HepG2 (cell line): ENCODE measurements at regions not wholly inside any gene's neighbourhood (a gene's known extent, or its start where the extent isn't known, plus 50 kb on each side); places are given as distances from the start of the nearest gene placed in this dataset.

Source experiments
- ATAC-seq: fragments of 200-7000 bp; cut with Tn5 transposase; 3 replicates; pipeline ENCODE4 v1.9.1; 2020; ENCODE audit warnings: mild to moderate bottlenecking, moderate library complexity
- BruUV-seq: library from RNA; stranded (reverse); fragments of 400-500 nt; replicated peaks from 2 replicates; lab custom pipeline; 2021; lab: Mats Ljungman, UMichigan
- CTCF ChIA-PET: fragments of 300-600 bp; formaldehyde crosslinking; extraction: SDS; loops from one replicate; lab custom pipeline; 2021; ENCODE audit warnings: low total read pairs, inconsistent platforms, low intra/inter-chr PET ratio; lab: Yijun Ruan, JAX
- POLR2A ChIA-PET: fragments of 350-600 bp; sonication (Branson Sonifier 250); formaldehyde crosslinking; loops from one replicate; lab custom pipeline; 2020; ENCODE audit warnings: antibody characterized with exemption, inconsistent platforms; lab: Yijun Ruan, JAX
- DNase-seq: peaks from one replicate; pipeline ENCODE4 v3.0.0-alpha.2; 2015; ENCODE audit warnings: low spot score
- FAIRE-seq: peaks from 3 replicates; lab custom pipeline; 2011; peaks lifted over from hg19 to GRCh38; lab: Jason Lieb, UNC
- H2AFZ ChIP-seq: one replicate; pipeline ENCODE4 v1.6.1; 2011; ENCODE audit warnings: low read length, inconsistent platforms
- H3K27ac ChIP-seq: fragments of 300-600 bp; 3 replicates; pipeline ENCODE4 v1.8.0; 2011; ENCODE audit warnings: mixed run types, mild to moderate bottlenecking, mixed read lengths, low read length, inconsistent platforms; ENCODE audit not compliant: insufficient read depth; ENCODE audit errors: extremely low read length
- H3K27me3 ChIP-seq, 2 experiments: fragments of 200-600 bp in 1 of 2; 2 replicates in 1 of 2; 3 replicates in 1 of 2; pipeline versions ENCODE4 v1.6.0 to v1.8.0; 2011; ENCODE audit warnings: low read length in 2 of 2, mild to moderate bottlenecking in 2 of 2, moderate library complexity in 2 of 2, inconsistent platforms in 1 of 2; ENCODE audit not compliant: insufficient read depth in 2 of 2, control insufficient read depth in 1 of 2
- H3K36me3 ChIP-seq, 2 experiments: fragments of 200-600 bp in 1 of 2; replicated peaks in 1 of 2; 2 replicates in 1 of 2; 3 replicates in 1 of 2; pipeline versions ENCODE4 v1.5.1 to v1.8.0; 2011; ENCODE audit warnings: low read length in 2 of 2, inconsistent platforms in 1 of 2; ENCODE audit not compliant: insufficient read depth in 2 of 2, control insufficient read depth in 1 of 2
- H3K4me1 ChIP-seq: 2 replicates; pipeline ENCODE4 v1.5.1; 2012; ENCODE audit warnings: low read length, inconsistent platforms; ENCODE audit not compliant: insufficient read depth
- H3K4me2 ChIP-seq: 2 replicates; pipeline ENCODE4 v1.6.0; 2011; ENCODE audit warnings: low read depth, low read length, inconsistent platforms
- H3K4me3 ChIP-seq, 3 experiments: fragments of 200-600 bp in 1 of 3; sonication (generic), shearing (Covaris generic) in 1 of 3; replicated peaks in 1 of 3; 2 replicates each; pipeline ENCODE4 v1.5.1; 2011 to 2016; ENCODE audit warnings: low read length in 3 of 3, inconsistent platforms in 2 of 3, low read depth in 2 of 3, mild to moderate bottlenecking in 2 of 3, control low read depth in 1 of 3, mixed read lengths in 1 of 3; ENCODE audit not compliant: insufficient read depth in 1 of 3
- H3K79me2 ChIP-seq: one replicate; pipeline ENCODE4 v1.6.1; 2011; ENCODE audit warnings: low read length, inconsistent platforms; ENCODE audit not compliant: insufficient read depth
- H3K9ac ChIP-seq: 2 replicates; pipeline ENCODE4 v1.6.0; 2011; ENCODE audit warnings: mild to moderate bottlenecking, low read depth, low read length, inconsistent platforms; ENCODE audit not compliant: insufficient read depth
- H3K9me3 ChIP-seq: 2 replicates; pipeline ENCODE4 v1.5.1; 2012; ENCODE audit warnings: mild to moderate bottlenecking, low read length
- H4K20me1 ChIP-seq: 2 replicates; pipeline ENCODE4 v1.6.0; 2011; ENCODE audit warnings: inconsistent platforms, mild to moderate bottlenecking, low read length, moderate library complexity; ENCODE audit not compliant: insufficient read depth
- ASH2L ChIP-seq: fragments of 300-600, 200-600 bp; sonication (generic); IDR thresholded peaks from 2 replicates; pipeline ENCODE4 v1.7.0; 2017; ENCODE audit warnings: low read depth, mild to moderate bottlenecking, moderate library complexity, mixed read lengths, low read length; ENCODE audit not compliant: insufficient read length
- CEBPB ChIP-seq: IDR thresholded peaks from 2 replicates; pipeline ENCODE4 v1.6.1; 2011; ENCODE audit warnings: low read depth, low read length, improper control_type of control experiment, borderline replicate concordance
- DNMT3B ChIP-seq: conservative IDR thresholded peaks from 2 replicates; pipeline ENCODE4 v1.6.1; 2016; ENCODE audit warnings: missing biosample characterization, control low read depth
- MEIS2 ChIP-seq: sonication (generic); formaldehyde crosslinking; IDR thresholded peaks from 2 replicates; pipeline ENCODE4 v1.9.0; 2021; ENCODE audit warnings: mild to moderate bottlenecking, missing genetic modification reagents
- NFKBIZ ChIP-seq: IDR thresholded peaks from 2 replicates; pipeline ENCODE4 v1.6.1; 2018; ENCODE audit warnings: missing genetic modification reagents, missing compliant biosample characterization
- NR2F1 ChIP-seq, 2 experiments: fragments of 450-650 bp in 1 of 2; formaldehyde crosslinking in 1 of 2; IDR thresholded peaks; 2 replicates each; pipeline versions ENCODE4 v1.5.0 to v1.6.1; 2016 to 2020; ENCODE audit warnings: mild to moderate bottlenecking in 1 of 2, missing compliant biosample characterization in 1 of 2, missing genetic modification reagents in 1 of 2, moderate library complexity in 1 of 2
- RAD51 ChIP-seq: fragments of 450-650 bp; IDR thresholded peaks from 2 replicates; pipeline ENCODE4 v1.6.1; 2016; ENCODE audit warnings: borderline replicate concordance
- SMARCE1 ChIP-seq: fragments of 450-650 bp; IDR thresholded peaks from 2 replicates; pipeline ENCODE4 v1.6.1; 2017; ENCODE audit warnings: borderline replicate concordance
- UBTF ChIP-seq: sonication (generic); formaldehyde crosslinking; IDR thresholded peaks from 2 replicates; pipeline ENCODE4 v1.4.0; 2020; ENCODE audit warnings: mild to moderate bottlenecking, missing genetic modification reagents
- ZBTB42 ChIP-seq: sonication (generic); formaldehyde crosslinking; IDR thresholded peaks from 2 replicates; pipeline ENCODE4 v1.5.0; 2020; ENCODE audit warnings: mild to moderate bottlenecking, missing genetic modification reagents
- ZNF18 ChIP-seq: sonication (generic); formaldehyde crosslinking; IDR thresholded peaks from 2 replicates; pipeline ENCODE4 v1.8.0; 2022; ENCODE audit warnings: mild to moderate bottlenecking, missing genetic modification reagents; ENCODE audit not compliant: insufficient replicate concordance
- ZNF253 ChIP-seq: sonication (generic); formaldehyde crosslinking; IDR thresholded peaks from 2 replicates; pipeline ENCODE4 v1.8.0; 2022; ENCODE audit warnings: mild to moderate bottlenecking, missing genetic modification reagents, borderline replicate concordance
- ZNF552 ChIP-seq: sonication (generic); formaldehyde crosslinking; IDR thresholded peaks from 2 replicates; pipeline ENCODE4 v1.9.0; 2022; ENCODE audit warnings: missing genetic modification reagents, mild to moderate bottlenecking, borderline replicate concordance
- ZNF562 ChIP-seq: sonication (generic); formaldehyde crosslinking; IDR thresholded peaks from 2 replicates; pipeline ENCODE4 v1.8.0; 2022; ENCODE audit warnings: missing genetic modification reagents, borderline replicate concordance
- WGBS: methylation state at CpG from one replicate; pipeline ENCODE4 v1.1.6; 2017; ENCODE audit warnings: low lambda C conversion rate; 5-methylcytosine and 5-hydroxymethylcytosine counted together
- in situ Hi-C: cut with HindIII; loops from 2 replicates; pipeline ENCODE4 v1.10.0; 2017; ENCODE audit warnings: low pct_unique_long_range_greater_than_20kb; ENCODE audit not compliant: extremely low pct_ligation_motif_present
- intact Hi-C: fragments of 100-400 bp; cut with micrococcal nuclease; formaldehyde crosslinking; loops from one replicate; pipeline ENCODE4 v1.10.0; 2022; ENCODE audit not compliant: unreplicated experiment
- TF ChIP-seq, protein P1 (sequence below): sonication (generic); formaldehyde crosslinking; IDR thresholded peaks from 2 replicates; pipeline ENCODE4 v1.5.0; 2020; ENCODE audit warnings: missing genetic modification reagents
- TF ChIP-seq, protein P2 (sequence below): sonication (generic); formaldehyde crosslinking; IDR thresholded peaks from 2 replicates; pipeline ENCODE4 v1.4.0; 2020; ENCODE audit warnings: missing genetic modification reagents, mild to moderate bottlenecking, borderline replicate concordance

DNA sequence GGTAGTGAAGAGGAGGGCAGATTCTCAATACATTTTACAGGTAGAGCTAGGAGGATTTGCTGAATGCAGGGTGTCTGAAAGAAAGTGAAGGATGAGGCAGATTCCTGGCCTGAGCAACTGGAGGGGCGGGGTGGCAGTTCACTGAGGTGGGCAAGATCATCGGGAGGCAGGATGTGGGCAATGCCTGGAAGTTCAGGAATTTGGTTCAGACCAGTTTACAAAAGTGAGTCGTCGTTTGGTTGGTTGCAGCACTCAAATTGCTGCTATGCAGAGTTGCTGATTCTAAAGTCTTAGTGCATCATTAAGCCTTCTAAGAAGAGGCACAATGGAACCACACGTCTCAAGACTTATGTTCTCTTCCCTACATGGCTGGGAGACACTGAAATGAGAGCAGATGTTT is 134.0 kb downstream of the MFSD1 start:
- ATAC-seq = no peak
- intact Hi-C loops = no loop called here

GRCh38 chr3:158936530-158937113 is 134.8 kb downstream of the MFSD1 start:
- in situ Hi-C loops = no loop called here
- DNase-seq = no peak
- Histone ChIP-seq H3K36me3 (no peaks in the 10 kb centered on the region), H2AFZ (no peak overlapping the region), H3K9me3 (no peaks in the 10 kb centered on the region), H3K4me2 (no peak overlapping the region), H3K4me3 (no peak overlapping the region), H4K20me1 (no peaks in the 10 kb centered on the region), H3K79me2 (no peaks in the 10 kb centered on the region), H3K27me3 (no peaks in the 10 kb centered on the region), H3K9ac (no peak overlapping the region), H3K4me1 (no peaks in the 10 kb centered on the region), H3K27ac (no peak overlapping the region)
- POLR2A ChIA-PET = no interaction called here
- WGBS = 34% methylated on average over 4 of the region's 12 CpGs
- BruUV-seq = no TSS peak
- CTCF ChIA-PET = no interaction called here
- intact Hi-C loops = no loop called here
- no peak for ATAC-seq
- no peak for FAIRE-seq
- TF ChIP-seq ASH2L = no peak
- TF ChIP-seq SMARCE1 = no peak
- no peak for TF ChIP-seq UBTF (CRISPR knock-in tag)
- no peak for TF ChIP-seq ZNF18 (CRISPR knock-in tag)
- no peak for TF ChIP-seq DNMT3B (CRISPR knock-in tag)
- no peak for TF ChIP-seq RAD51
- TF ChIP-seq NR2F1 (CRISPR knock-in tag; IDR thresholded peaks at IDR 0.05) = no peak

More for the DNA sequence above, 134.0 kb downstream of the MFSD1 start:
- ChIA-PET CTCF (no interaction called here), POLR2A (no interaction called here)
- Histone ChIP-seq H3K9ac (no peak overlapping the region), H3K9me3 (no peaks in the 10 kb centered on the region), H3K36me3 (no peaks in the 10 kb centered on the region), H3K27me3 (no peaks in the 10 kb centered on the region), H3K4me3 (no peak overlapping the region), H3K4me2 (no peak overlapping the region), H2AFZ (no peak overlapping the region), H3K79me2 (no peaks in the 10 kb centered on the region), H4K20me1 (no peaks in the 10 kb centered on the region), H3K27ac (no peak overlapping the region), H3K4me1 (no peaks in the 10 kb centered on the region)
- no peak for FAIRE-seq
- in situ Hi-C loops = no loop called here
- TF ChIP-seq ZBTB42 (CRISPR knock-in tag) (no peak), ZNF562 (CRISPR knock-in tag) (no peak), ZNF253 (CRISPR knock-in tag) (no peak), ZNF552 (CRISPR knock-in tag) (no peak), NFKBIZ (CRISPR knock-in tag) (no peak), MEIS2 (CRISPR knock-in tag) (no peak), CEBPB (no peak)
- TF ChIP-seq, protein P1, sequence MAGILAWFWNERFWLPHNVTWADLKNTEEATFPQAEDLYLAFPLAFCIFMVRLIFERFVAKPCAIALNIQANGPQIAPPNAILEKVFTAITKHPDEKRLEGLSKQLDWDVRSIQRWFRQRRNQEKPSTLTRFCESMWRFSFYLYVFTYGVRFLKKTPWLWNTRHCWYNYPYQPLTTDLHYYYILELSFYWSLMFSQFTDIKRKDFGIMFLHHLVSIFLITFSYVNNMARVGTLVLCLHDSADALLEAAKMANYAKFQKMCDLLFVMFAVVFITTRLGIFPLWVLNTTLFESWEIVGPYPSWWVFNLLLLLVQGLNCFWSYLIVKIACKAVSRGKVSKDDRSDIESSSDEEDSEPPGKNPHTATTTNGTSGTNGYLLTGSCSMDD (CRISPR knock-in tag) = no peak
- TF ChIP-seq, protein P2, sequence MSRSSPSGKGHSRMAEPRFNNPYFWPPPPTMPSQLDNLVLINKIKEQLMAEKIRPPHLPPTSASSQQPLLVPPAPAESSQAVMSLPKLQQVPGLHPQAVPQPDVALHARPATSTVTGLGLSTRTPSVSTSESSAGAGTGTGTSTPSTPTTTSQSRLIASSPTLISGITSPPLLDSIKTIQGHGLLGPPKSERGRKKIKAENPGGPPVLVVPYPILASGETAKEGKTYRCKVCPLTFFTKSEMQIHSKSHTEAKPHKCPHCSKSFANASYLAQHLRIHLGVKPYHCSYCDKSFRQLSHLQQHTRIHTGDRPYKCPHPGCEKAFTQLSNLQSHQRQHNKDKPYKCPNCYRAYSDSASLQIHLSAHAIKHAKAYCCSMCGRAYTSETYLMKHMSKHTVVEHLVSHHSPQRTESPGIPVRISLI (CRISPR knock-in tag) = no peak
- 19% methylated on average over 5 of the region's 5 CpGs for WGBS
- no peak for DNase-seq
- BruUV-seq = no TSS peak
